ENCODE measurements at regions not wholly inside any gene's neighbourhood (a gene's known extent, or its start where the extent isn't known, plus 50 kb on each side); places are given as distances from the start of the nearest gene placed in this dataset.

DNA sequence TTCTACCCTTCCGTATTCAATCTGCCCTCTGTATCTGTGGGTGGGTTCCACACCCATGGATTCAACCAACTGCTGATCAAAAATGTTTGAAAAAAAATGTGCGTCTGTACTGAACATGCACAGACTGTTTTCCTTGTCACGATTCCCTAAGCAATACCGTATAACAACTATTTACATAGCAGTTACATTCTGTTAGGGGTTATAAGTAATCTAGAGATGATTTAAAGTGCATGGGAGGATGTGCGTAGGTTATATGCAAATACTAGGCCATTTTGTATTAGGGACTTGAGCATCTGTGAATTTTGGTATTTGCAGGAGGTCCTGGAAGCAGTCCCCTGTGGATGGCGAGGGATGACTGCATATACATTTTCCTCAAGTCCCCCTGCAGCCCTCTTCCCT lies 486.9 kb downstream of the PREX1 start:
- ChIA-PET POLR2A (no interaction called here), CTCF (interaction anchor here (1.1 to 1.2 kb wide), 2 partner anchors 11 to 280 kb away, joined by 3 to 4 read pairs; no protein-coding TSS in a partner anchor)
- DNase-seq (ENCODE audit: low read depth) = no peak
- Histone ChIP-seq H3K27me3 (ENCODE audit: control insufficient read depth, insufficient read depth, low read length) (peaks cover 5% of the 10 kb centered on the region), H3K4me3 (ENCODE audit: low read depth, low read length) (no peak overlapping the region), H3K36me3 (ENCODE audit: control insufficient read depth, insufficient read depth, low read length) (no peaks in the 10 kb centered on the region)
- TF ChIP-seq CTCF (IDR thresholded peaks at IDR 0.05; ENCODE audit: insufficient read depth, low read depth, low read length) = no peak

- DNase-seq (ENCODE audit: low read depth) = no peak
- Histone ChIP-seq H3K4me3 (ENCODE audit: low read depth, low read length) (no peak overlapping the region), H3K36me3 (ENCODE audit: control insufficient read depth, insufficient read depth, low read length) (no peaks in the 10 kb centered on the region), H3K27me3 (ENCODE audit: control insufficient read depth, insufficient read depth, low read length) (peaks cover 3% of the 10 kb centered on the region)
- no peak for TF ChIP-seq CTCF (IDR thresholded peaks at IDR 0.05; ENCODE audit: insufficient read depth, low read depth, low read length)
- ChIA-PET CTCF (interaction anchor here (1.1 to 1.4 kb wide), 3 partner anchors 10 to 280 kb away, joined by 3 to 4 read pairs (median 4); no protein-coding TSS in a partner anchor), POLR2A (no interaction called here)
Measured at GRCh38 chr20:48339986-48340882, 487.6 kb downstream of the PREX1 start.

GRCh38 chr20:48339190-48339985 lies 488.4 kb downstream of the PREX1 start:
- no peak for DNase-seq (ENCODE audit: low read depth)
- ChIA-PET POLR2A (no interaction called here), CTCF (interaction anchor here (1.4 kb wide), 1 partner anchor 9 kb away, joined by 4 read pairs; no protein-coding TSS in a partner anchor)
- TF ChIP-seq CTCF (IDR thresholded peaks at IDR 0.05; ENCODE audit: insufficient read depth, low read depth, low read length) = no peak
- Histone ChIP-seq H3K27me3 (ENCODE audit: control insufficient read depth, insufficient read depth, low read length) (peaks cover 3% of the 10 kb centered on the region), H3K4me3 (ENCODE audit: low read depth, low read length) (no peak overlapping the region), H3K36me3 (ENCODE audit: control insufficient read depth, insufficient read depth, low read length) (no peaks in the 10 kb centered on the region)

- ChIA-PET CTCF (interaction anchor here (1.4 kb wide), 1 partner anchor 9 kb away, joined by 4 read pairs; no protein-coding TSS in a partner anchor), POLR2A (no interaction called here)
- Histone ChIP-seq H3K36me3 (ENCODE audit: control insufficient read depth, insufficient read depth, low read length) (no peaks in the 10 kb centered on the region), H3K27me3 (ENCODE audit: control insufficient read depth, insufficient read depth, low read length) (peaks cover 3% of the 10 kb centered on the region), H3K4me3 (ENCODE audit: low read depth, low read length) (no peak overlapping the region)
- no peak for DNase-seq (ENCODE audit: low read depth)
- no peak for TF ChIP-seq CTCF (IDR thresholded peaks at IDR 0.05; ENCODE audit: insufficient read depth, low read depth, low read length)
Measured at GRCh38 chr20:48338717-48339116, 489.1 kb downstream of the PREX1 start.

DNA sequence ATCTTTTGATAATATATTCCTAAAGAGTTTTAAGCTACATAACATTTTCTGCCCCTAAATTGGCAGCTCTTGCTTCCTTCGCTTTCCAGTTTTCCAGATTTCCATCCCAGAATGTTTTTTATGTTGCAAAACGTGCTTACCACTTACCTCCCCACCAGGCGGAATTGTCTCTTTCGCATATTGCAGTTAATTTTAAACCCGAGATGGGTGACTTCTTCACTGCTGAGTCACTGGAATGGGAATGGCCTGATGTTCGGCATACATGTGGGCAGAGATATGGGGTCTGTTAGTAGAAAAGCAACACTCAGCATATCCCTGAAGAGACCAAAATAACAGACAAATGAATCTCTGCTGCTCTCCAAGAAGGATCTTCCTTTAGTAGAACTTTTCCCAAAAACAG lies 491.2 kb downstream of the PREX1 start:
- Histone ChIP-seq H3K4me3 (ENCODE audit: low read depth, low read length) (no peak overlapping the region), H3K36me3 (ENCODE audit: control insufficient read depth, insufficient read depth, low read length) (no peaks in the 10 kb centered on the region), H3K27me3 (ENCODE audit: control insufficient read depth, insufficient read depth, low read length) (peaks cover 6% of the 10 kb centered on the region; the same call in 1 of the 2 replicates)
- ChIA-PET CTCF (no interaction called here), POLR2A (no interaction called here)
- no peak for DNase-seq (ENCODE audit: low read depth)
- no peak for TF ChIP-seq CTCF (IDR thresholded peaks at IDR 0.05; ENCODE audit: insufficient read depth, low read depth, low read length)
